ENCODE measurements at regions not wholly inside any gene's neighbourhood (a gene's known extent, or its start where the extent isn't known, plus 50 kb on each side); places are given as distances from the start of the nearest gene placed in this dataset.

DNA sequence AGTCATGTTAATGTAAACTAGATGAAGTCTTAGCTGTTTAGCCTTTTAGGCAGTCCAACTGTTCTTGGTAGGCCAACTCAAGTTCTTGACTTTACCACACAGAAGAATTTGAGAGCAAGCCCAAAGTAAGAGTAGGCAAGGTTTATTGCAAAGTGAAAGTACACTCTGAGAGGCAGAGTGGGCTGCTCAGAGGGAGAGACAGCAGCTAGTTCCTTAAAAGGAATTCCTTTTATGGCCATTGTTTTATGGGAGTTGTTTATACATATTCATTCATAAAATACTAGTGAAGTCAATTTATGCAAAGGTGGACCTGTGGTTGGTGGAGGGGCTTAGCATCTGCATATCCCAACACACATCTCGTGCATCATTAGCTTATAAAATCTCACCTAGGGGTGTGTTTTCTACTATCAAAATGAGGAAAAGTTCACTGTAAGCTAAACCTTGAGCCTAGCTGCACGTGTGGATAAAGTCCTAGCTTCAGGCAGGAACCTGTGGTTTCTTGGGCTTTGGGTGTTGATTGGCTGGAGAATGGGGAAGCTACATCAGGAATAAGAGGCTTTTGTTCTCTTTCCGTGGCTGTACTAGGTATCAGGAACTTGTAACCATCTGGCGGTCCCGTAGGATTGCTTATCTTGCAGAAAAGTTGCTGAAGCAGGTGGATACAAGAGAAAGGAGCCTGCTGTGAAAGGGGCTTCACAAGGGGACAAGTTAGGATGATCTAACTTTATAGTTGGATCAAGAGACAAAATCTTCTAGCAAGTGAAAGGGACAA lies 110.4 kb upstream of the GULP1 start:
- Mint-ChIP-seq H3K27ac (no peak overlapping the region), H3K36me3 (no peaks in the 10 kb centered on the region), H3K27me3 (no peaks in the 10 kb centered on the region), H3K4me3 (peak overlapping the region; percentile 36), H3K4me1 (ENCODE audit: low read depth) (peaks cover 7% of the 10 kb centered on the region), H3K9me3 (ENCODE audit: low read depth) (no peaks in the 10 kb centered on the region)

DNA sequence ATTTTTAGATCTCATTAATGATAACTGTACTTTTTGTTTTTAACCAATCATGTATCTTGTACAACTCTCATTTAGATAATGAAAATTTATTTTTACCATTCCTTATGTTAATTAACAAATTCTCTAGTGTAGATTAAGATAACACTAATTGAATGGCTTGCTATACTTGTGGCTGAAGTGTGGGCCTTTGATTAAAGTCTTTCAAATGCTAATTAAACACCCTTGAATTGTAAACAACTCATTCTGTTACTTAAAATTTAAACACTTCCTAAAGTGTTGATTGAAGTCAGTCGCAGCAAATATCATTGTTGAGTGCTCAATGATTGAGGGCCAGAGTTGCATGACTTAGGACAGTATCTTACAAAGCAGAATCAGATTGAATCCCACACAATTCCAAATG lies 109.8 kb upstream of the GULP1 start:
- Mint-ChIP-seq H3K36me3 (no peaks in the 10 kb centered on the region), H3K4me3 (no peak overlapping the region), H3K9me3 (ENCODE audit: low read depth) (no peaks in the 10 kb centered on the region), H3K27me3 (no peaks in the 10 kb centered on the region), H3K4me1 (ENCODE audit: low read depth) (peaks cover 7% of the 10 kb centered on the region), H3K27ac (no peak overlapping the region)

- Mint-ChIP-seq H3K9me3 (ENCODE audit: low read depth) (no peaks in the 10 kb centered on the region), H3K27me3 (peaks cover 2% of the 10 kb centered on the region), H3K4me3 (no peak overlapping the region), H3K4me1 (ENCODE audit: low read depth) (no peaks in the 10 kb centered on the region), H3K27ac (no peak overlapping the region), H3K36me3 (no peaks in the 10 kb centered on the region)
These were observed 103.9 kb upstream of the GULP1 start for GRCh38 chr2:188187726-188188125.

DNA sequence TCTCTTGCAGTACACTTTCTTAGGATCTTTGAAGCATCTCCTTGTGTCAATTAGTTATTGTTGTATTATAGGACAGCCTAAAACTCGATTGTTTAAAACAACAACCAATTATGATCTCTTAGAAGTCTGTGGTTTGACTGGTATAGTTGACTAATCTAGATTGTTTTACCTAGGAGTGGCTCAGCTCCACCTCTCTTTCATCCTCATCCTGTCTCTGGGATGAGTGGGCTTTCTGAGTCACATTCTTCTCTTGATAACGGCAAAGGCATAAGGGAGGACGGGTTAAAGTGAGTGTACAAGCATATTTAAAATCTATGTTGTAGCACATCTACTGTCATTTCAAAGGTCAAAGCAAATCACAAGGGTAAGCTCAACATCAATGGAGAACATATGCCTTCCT lies 102.3 kb upstream of the GULP1 start:
- Mint-ChIP-seq H3K4me3 (no peak overlapping the region), H3K27ac (no peak overlapping the region), H3K36me3 (no peaks in the 10 kb centered on the region), H3K4me1 (ENCODE audit: low read depth) (no peaks in the 10 kb centered on the region), H3K27me3 (peaks cover 2% of the 10 kb centered on the region), H3K9me3 (ENCODE audit: low read depth) (no peaks in the 10 kb centered on the region)

DNA sequence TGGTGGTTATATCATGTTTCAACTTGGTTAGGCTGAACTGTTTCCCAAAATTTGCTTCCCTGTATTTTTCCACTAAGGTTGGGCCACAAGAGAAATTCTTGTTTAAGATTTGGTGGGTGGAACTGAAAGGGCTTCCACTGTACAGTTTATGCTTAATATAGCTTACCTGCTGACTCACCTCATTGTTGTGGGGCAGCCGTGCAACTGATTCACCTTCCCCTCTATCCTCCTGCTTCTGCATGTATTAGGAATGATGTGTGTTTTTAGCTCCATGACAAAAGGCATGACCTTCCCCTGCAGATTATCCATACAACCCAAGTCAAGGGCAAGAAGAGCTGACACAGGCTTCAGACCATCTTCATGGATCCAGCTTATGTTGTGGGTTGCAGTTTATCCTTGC lies 98.4 kb upstream of the GULP1 start:
- no peak overlapping the region for H3K4me3 Mint-ChIP-seq
- no peak overlapping the region for H3K27ac Mint-ChIP-seq
- no peaks in the 10 kb centered on the region for H3K9me3 Mint-ChIP-seq (ENCODE audit: low read depth)

GRCh38 chr2:188196343-188197008 lies 95.2 kb upstream of the GULP1 start:
- H3K27ac Mint-ChIP-seq = no peak overlapping the region
- no peaks in the 10 kb centered on the region for H3K36me3 Mint-ChIP-seq
- H3K4me3 Mint-ChIP-seq = no peak overlapping the region
- peaks cover 2% of the 10 kb centered on the region for H3K27me3 Mint-ChIP-seq
- no peaks in the 10 kb centered on the region for H3K9me3 Mint-ChIP-seq (ENCODE audit: low read depth)
- no peaks in the 10 kb centered on the region for H3K4me1 Mint-ChIP-seq (ENCODE audit: low read depth)

More for the DNA sequence above, 98.4 kb upstream of the GULP1 start:
- Mint-ChIP-seq H3K36me3 (no peaks in the 10 kb centered on the region), H3K27me3 (peaks cover 2% of the 10 kb centered on the region), H3K4me1 (ENCODE audit: low read depth) (no peaks in the 10 kb centered on the region)

GRCh38 chr2:188199716-188200128 lies 92.0 kb upstream of the GULP1 start:
- Mint-ChIP-seq H3K9me3 (ENCODE audit: low read depth) (no peaks in the 10 kb centered on the region), H3K27ac (no peak overlapping the region), H3K27me3 (peaks cover 2% of the 10 kb centered on the region), H3K4me1 (ENCODE audit: low read depth) (no peaks in the 10 kb centered on the region), H3K36me3 (no peaks in the 10 kb centered on the region), H3K4me3 (no peak overlapping the region)

GRCh38 chr2:188201639-188202038 lies 90.0 kb upstream of the GULP1 start:
- H3K9me3 Mint-ChIP-seq (ENCODE audit: low read depth) = no peaks in the 10 kb centered on the region
- peaks cover 5% of the 10 kb centered on the region for H3K27me3 Mint-ChIP-seq
- H3K27ac Mint-ChIP-seq = no peak overlapping the region
- H3K36me3 Mint-ChIP-seq = no peaks in the 10 kb centered on the region
- H3K4me3 Mint-ChIP-seq = no peak overlapping the region
- no peaks in the 10 kb centered on the region for H3K4me1 Mint-ChIP-seq (ENCODE audit: low read depth)

- Mint-ChIP-seq H3K27me3 (peaks cover 5% of the 10 kb centered on the region), H3K9me3 (ENCODE audit: low read depth) (no peaks in the 10 kb centered on the region), H3K27ac (no peak overlapping the region), H3K36me3 (no peaks in the 10 kb centered on the region), H3K4me3 (no peak overlapping the region), H3K4me1 (ENCODE audit: low read depth) (no peaks in the 10 kb centered on the region)
These were observed 88.9 kb upstream of the GULP1 start for GRCh38 chr2:188202777-188203176.

DNA sequence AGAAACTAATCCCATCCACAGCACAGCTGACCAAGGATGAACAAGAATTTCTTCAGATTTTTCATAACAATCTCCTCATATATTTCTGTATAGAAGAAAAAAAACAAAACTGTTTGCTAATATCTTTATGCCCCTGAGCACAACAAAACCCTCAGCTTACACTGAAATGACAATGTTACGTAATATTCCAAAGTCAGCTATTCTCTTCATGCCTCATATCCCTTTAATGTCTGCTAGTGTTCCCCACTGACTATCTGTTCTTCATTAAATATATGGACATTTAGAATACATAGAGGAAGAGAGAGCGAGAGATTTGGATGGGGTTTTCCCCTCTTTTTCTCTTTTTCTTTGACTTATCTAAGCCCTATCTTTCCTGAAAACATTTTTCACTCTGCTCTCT lies 87.9 kb upstream of the GULP1 start:
- Mint-ChIP-seq H3K4me1 (ENCODE audit: low read depth) (no peaks in the 10 kb centered on the region), H3K36me3 (no peaks in the 10 kb centered on the region), H3K9me3 (ENCODE audit: low read depth) (no peaks in the 10 kb centered on the region), H3K4me3 (no peak overlapping the region), H3K27me3 (peaks cover 3% of the 10 kb centered on the region), H3K27ac (no peak overlapping the region)

GRCh38 chr2:188204824-188205223 lies 86.8 kb upstream of the GULP1 start:
- Mint-ChIP-seq H3K27ac (no peak overlapping the region), H3K9me3 (ENCODE audit: low read depth) (no peaks in the 10 kb centered on the region), H3K4me1 (ENCODE audit: low read depth) (no peaks in the 10 kb centered on the region), H3K36me3 (no peaks in the 10 kb centered on the region), H3K4me3 (no peak overlapping the region), H3K27me3 (peaks cover 3% of the 10 kb centered on the region)

DNA sequence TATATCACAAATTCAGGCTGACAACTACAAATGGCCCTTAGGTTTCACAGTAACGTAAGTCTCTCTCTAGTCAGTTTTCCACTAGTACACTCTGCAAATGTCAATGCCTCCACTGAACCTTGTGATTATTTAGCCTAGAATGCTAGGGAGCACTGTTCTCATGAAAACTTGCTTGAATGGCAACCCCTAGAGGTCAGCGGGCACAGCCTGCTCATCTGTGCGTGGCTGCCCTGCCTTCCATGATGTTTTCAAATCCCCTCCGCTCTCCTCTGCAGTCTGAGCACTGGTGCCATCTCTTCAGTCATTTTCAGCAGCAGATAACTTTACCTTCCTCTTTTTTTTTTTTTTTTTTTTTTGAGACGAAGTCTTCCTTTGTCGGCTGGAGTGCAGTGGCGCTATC lies 84.1 kb upstream of the GULP1 start:
- H3K27ac Mint-ChIP-seq = no peak overlapping the region
- H3K4me3 Mint-ChIP-seq = no peak overlapping the region
- no peaks in the 10 kb centered on the region for H3K36me3 Mint-ChIP-seq
- no peaks in the 10 kb centered on the region for H3K9me3 Mint-ChIP-seq (ENCODE audit: low read depth)
- H3K27me3 Mint-ChIP-seq = peaks cover 3% of the 10 kb centered on the region
- H3K4me1 Mint-ChIP-seq (ENCODE audit: low read depth) = no peaks in the 10 kb centered on the region

DNA sequence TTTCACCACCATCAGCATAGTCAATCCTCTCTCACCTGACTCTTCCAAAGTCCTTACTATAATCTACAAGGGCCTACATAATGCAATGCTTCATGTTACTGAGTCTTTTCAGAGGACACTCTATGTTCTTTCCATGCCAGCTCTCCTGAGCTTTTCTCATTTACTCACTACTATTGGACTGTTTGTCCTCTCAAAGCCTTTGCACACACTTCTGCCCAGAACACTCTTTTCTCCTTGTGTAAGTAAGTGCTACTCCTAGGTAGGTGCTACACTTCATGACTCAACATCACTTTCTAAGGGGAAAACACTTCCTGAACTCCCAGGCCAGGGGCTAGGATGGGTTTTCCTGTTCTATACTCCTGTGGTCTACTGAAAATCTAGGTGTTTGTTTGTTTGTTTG lies 82.5 kb upstream of the GULP1 start:
- no peaks in the 10 kb centered on the region for H3K9me3 Mint-ChIP-seq (ENCODE audit: low read depth)
- H3K4me3 Mint-ChIP-seq = no peak overlapping the region
- H3K4me1 Mint-ChIP-seq (ENCODE audit: low read depth) = no peaks in the 10 kb centered on the region
- H3K27me3 Mint-ChIP-seq = peaks cover 3% of the 10 kb centered on the region
- no peak overlapping the region for H3K27ac Mint-ChIP-seq
- no peaks in the 10 kb centered on the region for H3K36me3 Mint-ChIP-seq

DNA sequence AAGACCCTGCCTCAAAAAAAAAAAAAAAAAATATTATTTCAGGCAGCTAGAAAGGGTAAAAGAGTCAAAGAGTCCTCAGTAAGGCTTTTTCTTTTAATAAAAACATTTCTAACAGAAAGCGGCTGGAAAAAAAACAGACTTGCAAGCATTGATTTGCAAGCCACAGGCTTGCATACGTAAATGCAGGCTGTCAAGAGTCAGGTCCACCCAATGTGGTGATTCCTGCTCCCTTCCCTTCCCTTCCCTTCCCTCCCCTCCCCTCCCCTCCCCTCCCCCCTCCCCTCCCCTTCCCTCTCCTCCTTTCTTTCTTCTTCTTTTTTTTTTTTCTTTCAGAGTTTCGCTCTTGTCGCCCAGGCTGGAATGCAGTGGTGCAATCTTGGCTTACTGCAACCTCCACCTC lies 74.4 kb upstream of the GULP1 start:
- Mint-ChIP-seq H3K36me3 (no peaks in the 10 kb centered on the region), H3K4me3 (no peak overlapping the region), H3K27me3 (no peaks in the 10 kb centered on the region), H3K9me3 (ENCODE audit: low read depth) (no peaks in the 10 kb centered on the region), H3K4me1 (ENCODE audit: low read depth) (no peaks in the 10 kb centered on the region), H3K27ac (no peak overlapping the region)

DNA sequence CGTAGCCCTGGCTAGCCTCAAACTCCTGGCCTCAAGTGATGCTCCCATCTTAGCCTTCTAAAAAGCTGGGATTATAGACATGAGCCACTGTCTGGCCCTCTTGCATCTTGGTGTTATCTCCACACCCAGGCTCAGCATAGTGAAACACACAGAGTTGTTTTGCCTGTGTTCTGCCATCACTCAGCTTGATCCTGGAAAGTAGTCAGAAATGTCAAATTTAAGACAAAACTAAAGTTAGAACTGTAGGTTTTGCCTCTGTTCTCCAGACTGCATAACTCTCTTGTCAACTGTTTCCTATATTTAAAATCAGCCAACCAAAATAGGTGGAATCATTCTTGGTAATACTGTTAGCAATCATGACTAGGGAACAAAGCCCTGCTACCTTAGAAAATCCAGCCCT lies 72.1 kb upstream of the GULP1 start:
- no peak overlapping the region for H3K27ac Mint-ChIP-seq
- no peak overlapping the region for H3K4me3 Mint-ChIP-seq
- H3K4me1 Mint-ChIP-seq (ENCODE audit: low read depth) = no peaks in the 10 kb centered on the region
- no peaks in the 10 kb centered on the region for H3K36me3 Mint-ChIP-seq
- H3K9me3 Mint-ChIP-seq (ENCODE audit: low read depth) = no peaks in the 10 kb centered on the region
- peaks cover 3% of the 10 kb centered on the region for H3K27me3 Mint-ChIP-seq

- no peaks in the 10 kb centered on the region for H3K4me1 Mint-ChIP-seq (ENCODE audit: low read depth)
- H3K27ac Mint-ChIP-seq = no peak overlapping the region
- H3K36me3 Mint-ChIP-seq = no peaks in the 10 kb centered on the region
- no peak overlapping the region for H3K4me3 Mint-ChIP-seq
- peaks cover 5% of the 10 kb centered on the region for H3K27me3 Mint-ChIP-seq
- no peaks in the 10 kb centered on the region for H3K9me3 Mint-ChIP-seq (ENCODE audit: low read depth)
These were observed 71.1 kb upstream of the GULP1 start for GRCh38 chr2:188220535-188220934.
